GM23338 (cell line): ENCODE measurements at regions not wholly inside any gene's neighbourhood (a gene's known extent, or its start where the extent isn't known, plus 50 kb on each side); places are given as distances from the start of the nearest gene placed in this dataset.
"Not testable (repeated sequence)": the region's sequence is repeated elsewhere in the genome, so short reads cannot be mapped to it uniquely, and the experiment has no call there.

Experiments
- EZH2 ChIP-seq: fragments of 200-600 bp; sonication (generic); IDR thresholded peaks from one replicate; pipeline ENCODE4 v1.8.0; 2017; ENCODE audit warnings: antibody characterized with exemption, mild to moderate bottlenecking, low read depth; ENCODE audit not compliant: unreplicated experiment
- POLR2AphosphoS5 ChIP-seq: IDR thresholded peaks from 2 replicates; pipeline ENCODE4 v1.6.1; 2016; ENCODE audit warnings: antibody characterized with exemption, low read depth
- TF ChIP-seq, protein P1 (sequence below), 2 experiments: fragments of 200-600 bp in 1 of 2; sonication (generic) in 1 of 2; conservative IDR thresholded peaks; 2 replicates each; pipeline versions ENCODE4 v1.5.1 to v1.6.1; 2016 to 2017; ENCODE audit warnings: antibody characterized with exemption in 2 of 2, low read depth in 2 of 2, mild to moderate bottlenecking in 2 of 2, moderate library complexity in 1 of 2

DNA sequence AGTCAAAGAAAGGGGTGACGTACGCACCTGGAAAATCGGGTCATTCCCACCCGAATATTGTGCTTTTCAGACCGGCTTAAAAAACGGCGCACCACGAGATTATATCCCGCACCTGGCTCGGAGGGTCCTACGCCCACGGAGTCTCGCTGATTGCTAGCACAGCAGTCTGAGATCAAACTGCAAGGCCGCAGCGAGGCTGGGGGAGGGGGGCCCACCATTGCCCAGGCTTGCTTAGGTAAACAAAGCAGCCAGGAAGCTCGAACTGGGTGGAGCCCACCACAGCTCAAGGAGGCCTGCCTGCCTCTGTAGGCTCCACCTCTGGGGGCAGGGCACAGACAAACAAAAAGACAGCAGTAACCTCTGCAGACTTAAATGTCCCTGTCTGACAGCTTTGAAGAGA, 117.0 kb upstream of the PTBP2 start:
- TF ChIP-seq POLR2AphosphoS5, EZH2: not testable (repeated sequence)
- TF ChIP-seq, protein P1, sequence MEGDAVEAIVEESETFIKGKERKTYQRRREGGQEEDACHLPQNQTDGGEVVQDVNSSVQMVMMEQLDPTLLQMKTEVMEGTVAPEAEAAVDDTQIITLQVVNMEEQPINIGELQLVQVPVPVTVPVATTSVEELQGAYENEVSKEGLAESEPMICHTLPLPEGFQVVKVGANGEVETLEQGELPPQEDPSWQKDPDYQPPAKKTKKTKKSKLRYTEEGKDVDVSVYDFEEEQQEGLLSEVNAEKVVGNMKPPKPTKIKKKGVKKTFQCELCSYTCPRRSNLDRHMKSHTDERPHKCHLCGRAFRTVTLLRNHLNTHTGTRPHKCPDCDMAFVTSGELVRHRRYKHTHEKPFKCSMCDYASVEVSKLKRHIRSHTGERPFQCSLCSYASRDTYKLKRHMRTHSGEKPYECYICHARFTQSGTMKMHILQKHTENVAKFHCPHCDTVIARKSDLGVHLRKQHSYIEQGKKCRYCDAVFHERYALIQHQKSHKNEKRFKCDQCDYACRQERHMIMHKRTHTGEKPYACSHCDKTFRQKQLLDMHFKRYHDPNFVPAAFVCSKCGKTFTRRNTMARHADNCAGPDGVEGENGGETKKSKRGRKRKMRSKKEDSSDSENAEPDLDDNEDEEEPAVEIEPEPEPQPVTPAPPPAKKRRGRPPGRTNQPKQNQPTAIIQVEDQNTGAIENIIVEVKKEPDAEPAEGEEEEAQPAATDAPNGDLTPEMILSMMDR (conservative IDR thresholded peaks at IDR 0.05; ENCODE audit: low read depth in 2 of 2): not testable (repeated sequence)
